Kidney (tissue), 13 donors: ENCODE measurements at regions not wholly inside any gene's neighbourhood (a gene's known extent, or its start where the extent isn't known, plus 50 kb on each side); places are given as distances from the start of the nearest gene placed in this dataset.
A peak's percentile ranks its signal among the peaks of the same experiment; 100 is the strongest.

Experiments
- DNase-seq, 5 donors: peaks; one replicate each; pipeline ENCODE4 v3.0.0-alpha.2; 2013 to 2020
- FAIRE-seq: peaks from 2 replicates; lab custom pipeline; 2012; peaks lifted over from hg19 to GRCh38; lab: Jason Lieb, UNC
- H3K27ac ChIP-seq, 2 donors: one replicate each; pipeline ENCODE4 v1.7.0; 2013; ENCODE audit warnings: low read depth in 2 of 2, low read length in 2 of 2, inconsistent platforms in 1 of 2
- H3K27me3 ChIP-seq: one replicate; pipeline ENCODE4 v1.7.1; 2013; ENCODE audit warnings: low read length, inconsistent platforms; ENCODE audit not compliant: control insufficient read depth, insufficient read depth
- H3K36me3 ChIP-seq, 3 donors: one replicate each; pipeline versions ENCODE4 v1.7.0 to v1.7.1; 2013; ENCODE audit warnings: low read length in 3 of 3, control low read depth in 1 of 3, inconsistent platforms in 1 of 3; ENCODE audit not compliant: insufficient read depth in 3 of 3, control insufficient read depth in 2 of 3
- H3K4me1 ChIP-seq, 3 donors: one replicate each; pipeline versions ENCODE4 v1.7.0 to v1.7.1; 2013; ENCODE audit warnings: low read length in 3 of 3, inconsistent platforms in 1 of 3, low read depth in 1 of 3; ENCODE audit not compliant: control insufficient read depth in 2 of 3, insufficient read depth in 2 of 3
- H3K4me3 ChIP-seq, 3 donors: one replicate each; pipeline versions ENCODE4 v1.7.0 to v1.8.1; 2013; ENCODE audit warnings: low read length in 3 of 3, control low read depth in 1 of 3, inconsistent platforms in 1 of 3
- H3K9ac ChIP-seq, 3 donors: one replicate each; pipeline versions ENCODE4 v1.7.0 to v1.7.1; 2013; ENCODE audit warnings: low read length in 3 of 3, control low read depth in 1 of 3, inconsistent platforms in 1 of 3
- H3K9me3 ChIP-seq, 3 donors: one replicate each; pipeline versions ENCODE4 v1.7.0 to v1.7.1; 2013; ENCODE audit warnings: low read length in 3 of 3, control low read depth in 1 of 3, inconsistent platforms in 1 of 3; ENCODE audit not compliant: control insufficient read depth in 2 of 3, insufficient read depth in 1 of 3
- CTCF ChIP-seq: IDR thresholded peaks from 3 replicates; pipeline ENCODE4 v1.5.1; 2012; ENCODE audit warnings: mild to moderate bottlenecking, moderate library complexity, borderline replicate concordance; ENCODE audit not compliant: insufficient read depth; ENCODE audit errors: extremely low read depth
- intact Hi-C: fragments of 100-400 bp; cut with DNase I; formaldehyde crosslinking; loops from one replicate; pipeline ENCODE4 v1.11.1; 2022
- donor health status: control.
- donor health status: control.
- donor health status: control.
- donor health status: control.
- donor health status: control.
- donor health status: DM: yes; HTN: yes; CAD: no.
- donor health status: Normal renal cell carcinoma (clear cell type).

GRCh38 chr11:114832532-114833125 lies 154.3 kb downstream of the NXPE2 start:
- FAIRE-seq: no peak
- H3K4me3 ChIP-seq: no peak overlapping the region
- intact Hi-C loops: no loop called here

GRCh38 chr11:114836161-114836560 lies 157.8 kb downstream of the NXPE2 start:
- H3K27ac ChIP-seq: no peak overlapping the region
- H3K4me3 ChIP-seq: no peak overlapping the region
- TF ChIP-seq CTCF: no peak
- FAIRE-seq: no peak
- no peaks in the 10 kb centered on the region for H3K27me3 ChIP-seq
- DNase-seq: no peak
- H3K36me3 ChIP-seq: no peaks in the 10 kb centered on the region
- H3K4me1 ChIP-seq: no peaks in the 10 kb centered on the region
- intact Hi-C loops: no loop called here
- no peak overlapping the region for H3K9ac ChIP-seq
- H3K9me3 ChIP-seq: peaks cover 0 to 7% (median 3%) of the 10 kb centered on the region in 3 donors

More at GRCh38 chr11:114832532-114833125, 154.3 kb downstream of the NXPE2 start:
- peak in 1 of 5 donors; percentile 7 for DNase-seq
- no peak overlapping the region for H3K27ac ChIP-seq
- no peak overlapping the region for H3K9ac ChIP-seq
- TF ChIP-seq CTCF: no peak
- H3K9me3 ChIP-seq: no peaks in the 10 kb centered on the region
- H3K27me3 ChIP-seq: no peaks in the 10 kb centered on the region
- no peaks in the 10 kb centered on the region for H3K36me3 ChIP-seq
- no peaks in the 10 kb centered on the region for H3K4me1 ChIP-seq

GRCh38 chr11:114844896-114845295 lies 166.6 kb downstream of the NXPE2 start:
- DNase-seq (no peak), FAIRE-seq (no peak)
- H3K9me3 ChIP-seq: no peaks in the 10 kb centered on the region
- TF ChIP-seq CTCF: no peak
- intact Hi-C loops: no loop called here
- no peaks in the 10 kb centered on the region for H3K36me3 ChIP-seq
- H3K4me1 ChIP-seq: no peaks in the 10 kb centered on the region
- H3K4me3 ChIP-seq: no peak overlapping the region
- H3K27me3 ChIP-seq: no peaks in the 10 kb centered on the region
- no peak overlapping the region for H3K27ac ChIP-seq
- no peak overlapping the region for H3K9ac ChIP-seq

- H3K9ac ChIP-seq: no peak overlapping the region
- H3K36me3 ChIP-seq: no peaks in the 10 kb centered on the region
- FAIRE-seq (no peak), DNase-seq (no peak)
- H3K4me3 ChIP-seq: no peak overlapping the region
- no peak overlapping the region for H3K27ac ChIP-seq
- TF ChIP-seq CTCF: no peak
- no peaks in the 10 kb centered on the region for H3K27me3 ChIP-seq
- no peaks in the 10 kb centered on the region for H3K9me3 ChIP-seq
- intact Hi-C loops: no loop called here
- H3K4me1 ChIP-seq: no peaks in the 10 kb centered on the region
Observed at GRCh38 chr11:114845766-114846415, 167.6 kb downstream of the NXPE2 start.
